ENCODE measurements at regions not wholly inside any gene's neighbourhood (a gene's known extent, or its start where the extent isn't known, plus 50 kb on each side); places are given as distances from the start of the nearest gene placed in this dataset.
"Not testable (repeated sequence)": the region's sequence is repeated elsewhere in the genome, so short reads cannot be mapped to it uniquely, and the experiment has no call there.

DNA sequence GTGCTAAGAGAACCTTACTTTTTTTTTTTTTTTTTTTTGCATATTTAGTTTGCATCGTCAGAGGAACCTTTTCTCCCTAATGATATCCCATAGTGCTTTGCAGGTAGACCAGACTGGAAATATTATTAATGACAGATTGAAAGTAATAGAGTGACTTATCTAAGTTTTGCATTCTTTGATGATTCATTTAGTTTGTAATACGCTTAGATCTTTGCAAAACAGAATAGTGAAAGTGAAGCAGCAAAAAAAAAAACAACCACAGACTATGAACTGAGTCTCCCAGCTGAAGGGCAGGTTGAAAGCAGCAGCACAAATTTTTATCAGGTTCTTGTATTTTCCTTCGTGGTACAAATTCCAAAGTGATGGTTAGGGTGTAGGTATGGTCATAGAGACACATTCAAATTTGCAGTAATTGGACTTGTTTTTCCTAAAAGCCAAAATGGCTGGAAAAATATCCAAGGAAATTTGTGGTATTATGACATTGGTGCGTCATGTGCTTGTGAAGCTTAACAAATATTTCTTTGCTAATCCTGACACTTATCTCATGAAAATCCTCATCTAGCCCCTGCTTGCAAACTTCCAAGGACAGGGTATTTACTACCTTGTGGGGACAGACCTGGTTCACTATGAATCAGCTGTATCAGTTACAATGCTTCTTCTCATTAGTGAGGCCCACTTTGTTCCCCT lies 81.8 kb upstream of the CREB5 start:
- FAIRE-seq = no peak

DNA sequence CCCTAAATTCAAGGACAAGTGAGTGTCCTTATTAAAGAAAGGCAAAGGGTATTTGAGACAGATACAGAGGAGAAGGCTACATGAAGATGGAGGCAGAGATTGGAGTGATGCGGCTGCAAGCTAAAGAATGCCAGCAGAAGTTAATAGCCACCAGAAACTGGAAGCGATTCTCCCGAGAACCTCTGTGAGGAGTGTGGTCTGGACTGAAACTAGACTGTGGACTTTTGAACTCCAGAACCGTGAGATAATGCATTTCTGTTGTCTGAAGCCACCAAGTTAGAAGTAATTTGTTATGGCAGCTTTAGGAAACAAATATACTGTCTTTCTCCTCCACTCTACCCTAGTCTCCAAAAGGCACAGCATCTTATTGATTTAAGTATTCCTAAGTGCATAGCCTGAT lies 80.3 kb upstream of the CREB5 start:
- FAIRE-seq = no peak

DNA sequence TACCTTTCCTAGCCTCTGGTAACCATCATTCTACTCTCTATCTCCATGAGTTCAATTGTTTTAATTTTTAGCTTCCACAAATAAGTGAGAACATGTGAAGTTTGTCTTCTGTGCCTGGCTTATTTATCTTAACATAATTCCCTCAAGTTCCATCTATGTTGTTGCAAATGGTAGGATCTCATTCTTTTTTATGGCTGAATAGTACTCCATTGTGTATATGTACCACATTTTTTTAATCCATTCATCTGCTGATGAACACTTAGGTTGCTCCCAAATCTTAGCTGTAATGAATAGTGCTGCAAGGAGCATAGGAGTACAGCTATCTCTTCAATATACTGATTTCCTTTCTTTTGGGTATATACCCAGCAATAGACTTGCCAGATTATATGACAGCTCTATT lies 78.8 kb upstream of the CREB5 start:
- not testable (repeated sequence) for FAIRE-seq

DNA sequence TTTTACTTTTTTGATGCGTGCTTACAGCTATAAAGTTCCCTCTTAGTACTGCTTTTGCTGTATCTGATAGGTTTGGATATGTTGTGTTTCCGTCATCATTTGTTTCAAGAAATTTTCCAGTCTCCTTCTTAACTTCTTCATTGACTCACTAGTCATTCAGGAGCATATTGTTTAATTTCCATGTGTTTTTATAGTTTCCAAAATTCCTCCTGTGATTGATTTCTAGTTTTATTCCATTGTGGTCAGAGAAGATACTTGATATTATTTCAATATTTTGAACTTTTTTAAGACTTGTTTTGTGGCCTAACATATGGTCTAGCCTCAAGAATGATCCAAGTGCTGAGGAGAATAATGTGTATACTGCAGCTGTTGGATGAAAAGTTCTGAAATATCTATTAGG lies 75.5 kb upstream of the CREB5 start:
- FAIRE-seq = no peak

DNA sequence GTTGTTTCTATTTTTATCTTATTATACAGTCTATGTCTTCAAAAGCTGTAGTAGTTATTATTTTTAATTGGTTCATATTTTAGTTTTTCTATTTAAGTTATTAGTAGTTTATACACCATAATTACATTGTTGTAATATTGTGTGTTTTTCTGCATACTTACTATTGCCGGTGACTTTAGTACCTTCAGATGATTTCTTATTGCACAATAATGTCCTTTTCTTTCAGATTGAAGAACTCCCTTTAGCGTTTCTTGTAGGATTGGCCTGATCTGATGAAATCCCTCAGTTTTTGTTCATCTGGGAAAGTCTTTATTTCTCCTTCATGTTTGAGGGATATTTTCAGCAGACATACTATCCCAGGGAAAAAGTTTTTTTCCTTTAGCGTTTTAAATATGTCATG lies 74.3 kb upstream of the CREB5 start:
- FAIRE-seq = peak; percentile 57

DNA sequence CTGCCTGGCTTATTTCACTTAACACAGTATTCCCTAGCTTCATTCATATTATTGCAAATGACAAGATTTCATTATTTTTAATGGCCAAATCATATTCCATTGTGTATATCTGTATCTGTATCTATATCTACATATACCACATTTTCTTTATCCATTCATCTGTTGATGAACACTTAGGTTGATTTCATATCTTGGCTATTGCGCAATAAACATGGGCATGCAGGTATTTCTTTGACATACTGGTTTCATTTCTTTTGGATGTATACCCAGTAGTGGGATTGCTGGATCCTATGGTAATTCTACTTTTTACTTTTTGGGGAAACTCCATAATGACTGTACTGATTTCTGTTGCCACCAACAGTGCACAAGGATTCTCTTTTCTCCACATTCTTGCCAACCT lies 68.9 kb upstream of the CREB5 start:
- no peak for FAIRE-seq

DNA sequence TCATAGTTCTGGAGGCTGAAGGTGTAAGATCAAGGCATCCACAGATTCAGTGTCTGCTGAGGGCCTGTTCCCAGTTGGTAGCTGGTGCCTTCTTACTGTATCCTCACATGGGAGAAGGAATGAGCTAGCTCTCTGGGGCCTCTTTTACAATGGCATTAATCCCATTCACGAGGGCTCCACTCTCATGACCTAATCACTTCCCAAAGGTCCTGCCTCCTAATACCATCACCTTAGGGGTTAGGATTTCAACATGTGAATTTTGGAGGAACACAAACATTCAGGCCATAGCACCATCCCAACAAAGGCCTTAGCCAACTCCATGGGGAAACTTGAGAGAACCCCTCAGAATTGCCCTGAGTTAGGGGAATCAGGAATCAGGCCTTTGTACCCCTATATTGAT lies 66.1 kb upstream of the CREB5 start:
- no peak for FAIRE-seq

DNA sequence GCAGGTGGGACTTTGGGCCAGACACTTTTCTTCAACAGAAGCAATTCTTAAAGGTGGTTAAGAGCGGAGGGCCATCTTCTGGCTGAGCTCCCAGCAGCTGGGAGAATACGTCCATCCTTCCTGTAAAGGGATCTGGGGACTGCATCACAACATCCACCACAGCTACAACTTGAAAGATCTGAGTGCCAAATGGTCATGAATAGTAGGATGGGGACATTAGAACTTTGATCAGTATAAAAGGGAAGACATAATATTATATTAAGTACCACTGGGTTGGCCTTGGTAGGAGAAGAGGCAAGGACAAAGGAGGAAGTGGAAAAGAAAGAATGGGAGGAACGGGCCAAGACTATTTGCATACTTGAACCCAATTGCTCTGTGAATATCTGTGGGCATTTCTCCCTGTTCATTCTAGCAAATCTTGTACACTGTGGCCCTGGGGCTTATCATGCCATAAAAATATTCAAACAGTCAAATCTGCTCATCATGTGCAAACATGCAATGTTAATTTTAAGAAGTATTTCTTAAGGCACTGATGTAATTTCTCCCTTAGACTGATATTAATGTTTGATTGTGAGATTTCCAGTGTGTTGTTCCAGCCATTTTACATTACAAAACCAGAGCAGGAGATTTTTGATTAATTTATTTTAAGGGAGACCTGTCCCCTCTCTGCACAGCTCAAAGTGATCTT lies 65.5 kb upstream of the CREB5 start:
- no peak for FAIRE-seq

DNA sequence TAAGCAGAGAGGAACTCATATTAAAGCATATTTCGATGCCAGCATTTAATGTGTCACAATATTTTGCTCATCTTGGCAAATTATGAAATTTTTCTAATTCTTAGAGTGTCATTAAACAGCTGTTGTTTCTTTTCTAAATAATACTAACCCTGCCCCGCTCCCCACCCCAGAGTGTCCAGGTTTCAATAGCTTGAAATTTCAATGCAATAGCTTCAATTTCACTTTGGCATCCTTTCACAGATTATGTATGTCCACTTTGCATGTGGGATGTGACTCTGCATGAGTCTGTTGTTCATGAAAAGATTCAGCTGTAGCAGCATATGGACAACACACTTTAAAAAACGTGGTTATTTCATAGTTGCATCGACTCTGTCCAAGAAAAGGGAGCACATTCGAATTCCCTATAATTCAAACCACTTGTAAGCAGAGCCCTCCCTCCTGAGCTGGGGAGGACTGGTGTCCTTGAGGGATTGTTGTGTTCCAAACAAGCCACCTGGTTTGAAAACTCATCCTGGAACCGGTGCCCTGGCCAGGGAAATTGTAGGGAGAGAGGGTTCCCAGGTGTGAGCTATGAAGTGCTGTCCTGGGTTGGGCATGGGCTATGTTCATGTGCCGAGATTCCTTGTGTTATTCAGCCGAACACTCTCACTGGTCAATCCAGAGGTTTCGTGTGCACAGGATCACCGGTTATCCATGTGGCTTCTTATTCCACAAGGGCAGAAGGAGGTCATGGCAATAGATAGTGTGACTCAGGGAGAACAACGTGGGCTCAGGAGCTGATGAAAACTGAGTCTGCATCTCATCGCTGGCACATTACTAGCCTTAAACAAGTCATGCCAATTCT lies 64.6 kb upstream of the CREB5 start:
- no peak for FAIRE-seq

DNA sequence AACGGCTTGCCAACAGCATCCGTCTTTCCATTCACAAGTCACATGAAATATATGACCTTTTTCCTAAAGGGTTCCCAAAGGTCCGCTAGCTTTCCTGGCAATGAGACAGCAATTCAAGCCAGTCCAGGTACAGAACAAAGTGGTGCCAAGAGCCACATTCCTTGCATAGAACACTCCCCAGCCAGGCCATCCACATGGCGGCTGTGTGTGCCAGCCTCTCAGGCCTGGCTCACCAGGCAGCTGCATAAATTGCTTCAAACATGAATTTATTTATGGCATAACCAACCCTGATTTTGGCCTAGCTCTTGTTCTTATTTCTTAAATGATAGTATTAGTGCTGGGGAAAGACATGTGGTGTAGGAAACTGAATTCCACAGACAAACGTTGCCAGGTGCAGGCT lies 63.7 kb upstream of the CREB5 start:
- FAIRE-seq = no peak

DNA sequence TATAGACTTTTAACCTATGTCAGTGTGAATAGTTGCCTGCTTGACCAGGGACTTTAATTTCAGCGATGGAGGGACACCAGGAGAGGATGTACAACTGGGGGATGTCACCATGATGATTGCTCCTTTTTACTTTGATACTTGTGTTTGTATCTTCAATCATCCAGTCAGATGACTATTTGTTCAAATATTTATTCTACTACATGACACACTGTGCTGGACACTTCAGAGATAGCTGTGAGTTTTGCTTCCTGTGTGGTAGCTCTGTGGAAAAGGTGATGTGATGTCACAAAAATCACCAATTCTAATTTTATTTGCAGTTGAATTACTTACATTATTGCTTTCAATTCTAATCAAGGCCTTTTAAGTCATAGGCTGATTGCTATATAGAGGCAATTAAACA lies 62.7 kb upstream of the CREB5 start:
- FAIRE-seq = no peak

DNA sequence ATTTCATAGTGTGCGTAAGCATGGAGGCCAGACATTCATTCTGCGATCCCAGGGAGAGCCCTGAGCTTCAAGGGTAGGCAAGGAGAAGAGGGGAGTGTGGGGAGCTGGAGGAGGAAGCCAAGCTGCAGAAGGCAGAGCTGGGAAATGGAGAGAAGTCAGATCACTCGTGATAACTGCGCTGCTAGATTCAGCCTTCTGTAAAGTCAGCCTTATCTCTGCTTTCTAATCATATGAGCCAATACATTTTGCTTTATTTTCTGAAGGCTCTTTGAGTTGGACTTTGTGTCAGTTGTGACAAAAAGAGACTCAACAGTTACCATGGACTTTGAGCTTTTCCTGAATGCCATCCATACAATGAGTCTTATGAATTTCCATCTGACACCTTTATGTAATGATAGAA lies 61.7 kb upstream of the CREB5 start:
- FAIRE-seq = no peak

DNA sequence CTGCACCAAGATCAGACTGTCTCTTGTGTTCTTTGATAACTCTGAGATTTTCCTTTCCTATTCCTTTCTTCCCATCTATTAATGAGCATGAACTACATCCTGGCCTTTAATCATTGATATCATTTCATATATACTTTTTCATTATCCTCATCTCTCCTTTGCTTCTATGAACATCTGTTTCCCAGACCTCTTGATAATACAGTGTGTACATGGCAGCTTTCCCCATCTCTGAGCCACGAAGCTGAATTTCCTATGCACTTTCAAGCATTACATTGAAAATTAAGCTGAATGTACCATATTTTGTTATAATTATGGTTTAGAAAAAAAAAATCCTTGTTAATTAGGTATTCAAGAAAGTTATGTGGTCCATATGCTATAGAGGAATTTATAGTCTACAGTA lies 60.9 kb upstream of the CREB5 start:
- FAIRE-seq = no peak

DNA sequence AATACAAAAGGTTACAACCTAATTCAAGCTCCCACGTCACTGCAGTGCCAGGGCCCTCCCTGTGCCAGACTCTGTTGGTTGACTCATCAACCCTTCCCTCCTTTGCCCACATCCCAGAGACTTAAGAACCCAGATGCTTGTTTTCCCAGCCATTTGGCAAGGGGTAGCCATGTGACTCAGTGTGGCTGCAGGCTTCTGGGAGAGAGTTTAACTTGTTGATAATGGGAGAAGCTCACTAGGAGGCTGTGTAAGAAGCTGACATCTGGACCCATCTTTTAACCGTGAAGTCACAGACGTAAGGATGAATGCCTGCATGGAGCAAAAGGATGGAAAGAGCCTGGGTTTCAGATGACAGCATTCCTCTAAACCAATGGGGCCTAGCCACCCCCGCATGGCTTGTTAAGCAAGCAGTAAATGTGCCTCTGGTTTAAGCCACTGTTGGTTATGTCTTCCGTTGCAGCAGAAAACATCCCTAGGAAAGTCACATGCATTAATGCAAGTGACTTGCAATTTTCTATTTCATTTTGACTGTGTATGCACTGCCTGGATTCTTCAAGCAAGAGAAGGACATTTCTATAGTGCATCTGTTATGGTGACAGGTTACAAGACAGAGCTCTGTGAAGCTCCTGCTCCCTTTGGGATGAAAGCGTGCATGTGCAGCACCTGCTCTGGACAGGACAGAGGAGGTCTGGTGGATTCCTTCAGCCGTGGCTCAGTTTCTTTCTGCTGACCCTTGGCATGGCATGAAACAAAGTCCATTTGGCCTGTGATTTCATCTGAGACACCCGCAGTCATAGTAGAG lies 57.5 kb upstream of the CREB5 start:
- FAIRE-seq = no peak

DNA sequence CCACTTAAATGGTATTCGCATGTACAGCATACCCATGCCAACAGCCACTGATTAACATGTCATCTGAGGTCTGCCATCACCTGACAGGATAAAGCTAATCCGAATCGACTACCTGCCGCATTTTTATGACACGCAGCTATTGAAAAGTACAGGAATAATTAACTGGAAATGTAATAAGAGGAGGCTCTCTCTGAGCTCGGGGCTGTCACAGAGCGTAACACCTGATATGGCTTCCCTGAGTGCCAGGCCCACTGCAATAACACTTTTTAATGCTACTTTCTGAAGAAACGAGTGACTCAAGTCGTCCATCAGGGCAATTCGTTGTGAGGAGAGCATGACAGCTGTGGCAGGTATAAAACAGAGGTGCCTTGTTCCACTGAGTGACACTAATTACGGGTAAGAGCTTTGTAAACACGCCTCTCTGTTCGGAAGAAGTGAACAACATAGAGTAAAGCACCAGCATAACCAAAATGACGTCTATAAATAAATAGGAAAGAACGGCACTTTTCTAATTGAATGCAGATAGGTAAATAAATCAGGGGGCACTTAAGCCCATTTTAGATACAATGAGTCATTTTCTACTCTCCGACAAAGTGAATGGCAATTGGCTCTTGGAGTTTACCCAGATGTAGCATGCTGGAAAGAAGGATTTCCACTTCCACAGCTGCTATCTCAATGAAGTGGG lies 56.5 kb upstream of the CREB5 start:
- FAIRE-seq = no peak

DNA sequence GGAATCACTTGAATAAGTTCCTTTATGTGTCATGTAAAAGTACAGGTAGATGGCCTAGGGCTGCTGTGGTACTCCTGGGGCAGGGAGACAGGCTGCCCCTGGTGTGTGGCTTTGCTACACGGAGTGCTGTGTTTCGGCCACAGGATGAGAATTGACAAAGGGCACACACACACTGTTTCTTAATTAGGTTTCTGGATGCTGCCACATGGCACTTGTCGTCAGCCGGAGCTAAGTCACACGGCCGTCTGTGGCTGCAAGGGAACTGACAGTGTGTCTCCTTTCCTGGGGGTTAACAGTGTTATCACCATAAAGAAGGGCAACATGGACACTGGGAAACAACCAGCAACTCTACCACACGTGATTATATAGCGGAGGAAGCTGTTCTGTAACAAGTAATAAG lies 55.7 kb upstream of the CREB5 start:
- FAIRE-seq = no peak

DNA sequence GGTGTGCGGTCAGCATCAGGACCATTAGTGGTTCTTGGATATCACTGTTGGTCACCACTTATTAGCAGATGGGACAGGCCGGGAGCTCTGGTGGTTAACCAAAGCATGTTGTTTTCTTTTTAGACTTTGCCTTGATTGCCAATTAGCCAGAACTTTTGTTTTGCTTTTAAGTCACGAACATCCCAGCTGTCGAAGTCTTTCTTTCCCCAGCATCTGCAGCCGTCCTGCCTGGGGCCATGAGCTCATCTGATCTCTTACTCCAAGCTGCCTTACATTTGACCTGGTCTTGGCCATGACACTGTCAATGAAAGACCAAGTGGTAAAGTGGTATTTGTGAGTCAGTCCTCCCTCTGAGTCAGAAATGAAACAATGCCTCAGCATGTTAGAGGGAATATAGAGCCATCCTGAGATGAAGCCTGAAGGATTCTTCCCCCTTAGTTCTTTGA lies 53.9 kb upstream of the CREB5 start:
- no peak for FAIRE-seq

DNA sequence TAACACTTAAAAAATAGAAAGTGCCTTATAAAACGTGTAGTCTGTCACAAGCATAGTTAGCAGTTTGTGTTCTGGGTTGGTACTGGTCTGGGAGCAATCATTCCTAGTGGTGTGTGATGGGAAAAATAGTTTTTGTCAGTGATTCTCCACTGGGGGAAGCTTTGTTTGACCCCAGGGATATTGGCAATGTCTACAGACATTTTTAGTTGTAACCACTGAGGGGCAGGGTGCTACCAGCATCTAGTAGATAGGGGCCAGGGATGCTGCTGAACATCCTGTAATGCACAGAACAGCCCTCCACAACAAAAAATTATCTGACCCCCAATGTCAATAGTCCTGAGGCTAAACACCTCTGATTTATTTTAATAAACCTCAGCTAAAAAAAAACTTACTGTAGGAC lies 51.6 kb upstream of the CREB5 start:
- no peak for FAIRE-seq

DNA sequence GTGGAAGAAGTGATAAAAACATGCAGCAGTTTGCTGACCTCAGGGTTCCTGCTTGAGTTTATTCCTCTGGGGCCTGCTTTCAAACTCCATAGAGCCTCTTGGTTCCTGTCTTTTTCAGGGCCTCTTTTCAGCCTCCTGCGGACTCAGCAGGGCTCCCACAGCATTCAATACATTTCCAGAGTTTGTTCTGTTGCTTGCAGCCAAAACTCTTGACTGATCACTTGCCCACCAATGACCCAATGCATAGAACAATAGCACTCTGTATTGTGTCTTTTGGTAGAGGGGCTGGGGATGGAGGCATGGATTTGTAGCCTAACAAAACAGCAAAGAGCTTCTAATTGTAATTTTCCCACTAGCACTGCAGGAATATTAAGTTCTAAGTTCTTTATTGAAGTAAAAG lies 50.8 kb upstream of the CREB5 start:
- no peak for FAIRE-seq

DNA sequence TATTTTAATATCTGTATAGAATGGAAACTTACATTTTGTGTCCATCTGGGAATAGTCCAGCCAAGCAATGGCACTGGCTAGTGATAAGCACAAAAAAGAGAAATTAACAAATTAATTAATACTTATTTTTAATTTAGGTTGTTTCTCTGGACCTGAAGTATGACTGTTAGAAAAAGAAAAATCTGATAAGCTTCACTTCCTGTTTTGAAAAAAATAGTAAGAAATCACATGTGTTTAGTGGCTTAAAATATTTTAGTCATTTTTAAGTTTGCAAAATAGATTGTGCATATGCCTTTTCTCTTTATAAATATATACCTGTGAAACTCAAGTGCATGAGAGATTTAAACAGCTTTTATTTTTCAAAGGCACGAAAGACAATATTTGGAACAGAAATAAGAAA lies 50.1 kb upstream of the CREB5 start:
- no peak for FAIRE-seq

Measured in colon (tissue), 2 donors.